GM19467 (cell line): ENCODE measurements at regions not wholly inside any gene's neighbourhood (a gene's known extent, or its start where the extent isn't known, plus 50 kb on each side); places are given as distances from the start of the nearest gene placed in this dataset.

Experiments
- ATAC-seq: cut with Tn5 transposase; IDR thresholded peaks from one replicate; pipeline ENCODE4 v1.9.1; 2021; ENCODE audit warnings: mild to moderate bottlenecking, moderate library complexity; ENCODE audit not compliant: unreplicated experiment

DNA sequence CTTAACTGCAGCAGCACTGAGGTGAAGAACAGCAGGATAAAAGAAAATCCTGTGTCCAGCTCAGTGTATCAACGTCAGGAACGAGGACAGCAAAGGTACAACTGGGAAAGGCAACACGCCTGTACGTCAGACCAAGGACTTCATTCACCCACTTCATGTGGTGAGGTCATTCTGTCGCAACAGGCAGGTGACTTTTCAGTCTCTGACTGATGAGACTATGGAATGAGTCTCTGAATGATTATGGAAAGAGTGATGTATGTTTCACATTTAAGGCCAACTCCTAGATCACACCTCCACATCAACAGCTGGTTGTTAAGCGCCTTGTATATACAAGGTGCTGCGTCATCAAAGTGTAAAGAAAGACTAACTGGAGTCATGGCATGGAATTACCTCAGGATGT is 297.6 kb upstream of the SP8 start:
- no peak for ATAC-seq

DNA sequence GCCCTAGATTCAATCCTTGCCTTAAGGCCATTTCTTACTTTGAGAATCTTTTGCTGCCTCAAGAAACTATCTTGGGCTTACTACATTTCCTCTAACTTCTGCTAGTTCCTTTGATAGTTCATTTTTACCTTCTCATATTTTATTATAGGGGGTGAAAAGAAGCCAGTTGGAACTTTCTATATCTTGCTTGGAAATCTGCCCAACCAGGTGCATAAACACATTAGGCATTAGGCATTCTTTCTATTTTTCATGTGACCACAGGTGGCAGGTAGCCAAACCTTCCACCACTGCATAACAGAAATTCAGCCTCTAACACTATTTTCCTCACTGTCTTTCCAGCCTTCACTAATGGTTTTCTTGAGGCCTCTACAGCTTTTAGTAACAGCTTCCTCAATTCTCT is 300.0 kb upstream of the SP8 start:
- ATAC-seq = no peak

DNA sequence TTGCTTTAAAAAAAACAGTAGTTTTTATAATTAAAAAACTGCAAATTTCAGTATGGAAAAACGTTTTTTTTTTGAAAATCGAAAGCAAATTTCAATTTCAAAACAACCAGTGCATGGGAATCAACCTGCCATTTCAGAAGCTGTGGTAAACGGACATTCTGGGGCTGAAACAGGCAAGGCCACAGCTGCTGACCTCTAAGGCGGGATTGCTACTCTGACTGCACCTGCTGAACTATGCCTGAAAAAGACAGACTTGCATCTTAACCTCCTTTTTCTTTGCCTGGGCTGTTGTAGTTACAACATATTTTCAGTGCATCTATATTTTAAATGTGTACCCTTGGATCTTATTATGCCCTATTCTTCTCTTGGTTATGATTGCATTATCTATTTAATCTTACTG is 303.0 kb upstream of the SP8 start:
- ATAC-seq = no peak

- ATAC-seq = no peak
These were observed 306.3 kb upstream of the SP8 start for GRCh38 chr7:21092766-21093702.

GRCh38 chr7:21094589-21094988 is 307.9 kb upstream of the SP8 start:
- ATAC-seq = no peak

DNA sequence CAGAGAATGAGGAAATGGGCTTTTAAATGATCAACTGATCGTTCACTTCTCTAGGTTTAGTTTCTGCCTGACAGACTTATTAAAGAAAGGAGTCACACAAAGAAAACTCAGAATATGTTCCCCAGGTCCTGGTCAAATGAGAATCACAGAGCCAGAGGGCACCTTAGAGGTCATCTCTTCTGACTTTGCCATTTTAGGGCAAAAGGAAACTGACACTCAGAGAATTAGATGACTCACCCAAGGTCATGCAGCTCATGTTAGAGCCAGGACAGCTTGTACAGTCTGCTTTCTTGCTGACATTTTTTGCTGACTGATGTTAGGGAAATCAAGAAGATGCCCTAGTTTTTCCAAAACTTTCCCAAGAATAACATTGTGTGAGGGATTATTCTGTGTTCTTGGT is 312.7 kb upstream of the SP8 start:
- no peak for ATAC-seq

DNA sequence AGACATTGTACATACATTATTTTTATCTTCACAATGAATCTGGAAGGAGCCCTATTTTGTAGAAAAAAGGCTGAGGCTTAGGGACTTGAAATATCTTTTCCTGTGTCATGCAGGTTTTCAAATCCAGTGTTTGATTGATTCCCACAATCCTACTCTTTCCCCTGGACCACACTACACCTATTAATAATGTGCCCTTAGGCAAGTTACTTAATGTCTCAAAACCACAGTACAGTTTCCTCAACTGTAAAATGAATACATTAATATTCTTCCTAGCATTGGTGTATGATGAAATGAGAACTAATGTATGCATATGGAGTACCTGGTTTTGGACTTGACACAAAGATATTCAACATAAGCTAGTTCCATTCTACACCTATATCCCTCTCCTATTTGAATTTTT is 313.3 kb upstream of the SP8 start:
- ATAC-seq = no peak

DNA sequence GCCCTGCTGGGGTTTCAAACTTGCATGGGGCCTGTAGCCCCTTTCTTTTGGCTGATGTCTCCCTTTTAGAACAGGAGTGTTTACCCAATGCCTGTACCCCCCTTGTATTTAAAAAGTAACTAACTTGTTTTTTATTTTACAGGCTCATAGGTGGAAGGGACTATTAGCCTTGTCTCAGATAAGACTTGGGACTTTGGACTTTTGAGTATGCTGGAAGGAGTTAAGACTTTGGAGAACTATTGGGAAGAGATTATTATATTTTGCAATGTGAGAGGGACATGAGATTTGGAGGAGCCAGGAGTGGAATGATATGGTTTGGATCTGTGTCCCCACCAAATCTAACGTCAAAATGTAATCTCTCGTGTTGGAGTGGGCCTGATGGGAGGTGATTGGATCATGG is 314.9 kb upstream of the SP8 start:
- no peak for ATAC-seq

GRCh38 chr7:21103426-21104123 is 316.9 kb upstream of the SP8 start:
- no peak for ATAC-seq

DNA sequence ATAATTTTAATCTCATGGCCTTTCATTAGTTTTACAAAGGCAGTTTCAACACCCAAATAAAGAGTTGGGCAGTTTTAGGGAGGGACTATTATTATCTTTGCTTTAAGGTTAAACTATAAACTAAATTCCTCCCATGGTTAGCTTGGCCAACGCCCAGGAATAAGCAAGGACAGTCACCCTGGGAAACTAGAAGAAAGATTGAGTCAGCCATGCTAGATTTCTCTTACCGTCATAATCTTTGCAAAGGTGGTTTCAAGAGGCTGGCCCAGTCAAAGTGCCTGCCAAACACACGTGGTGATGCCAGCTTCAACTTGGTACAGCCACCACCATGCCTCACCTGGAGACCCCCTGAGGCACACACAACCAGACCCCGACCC is 317.4 kb upstream of the SP8 start:
- ATAC-seq = no peak

- no peak for ATAC-seq
These were observed 319.6 kb upstream of the SP8 start for GRCh38 chr7:21106296-21106732.

GRCh38 chr7:21107101-21107500 is 320.4 kb upstream of the SP8 start:
- ATAC-seq = no peak

- no peak for ATAC-seq
These were observed 319.7 kb upstream of the SP4 start for GRCh38 chr7:21108182-21108581.

DNA sequence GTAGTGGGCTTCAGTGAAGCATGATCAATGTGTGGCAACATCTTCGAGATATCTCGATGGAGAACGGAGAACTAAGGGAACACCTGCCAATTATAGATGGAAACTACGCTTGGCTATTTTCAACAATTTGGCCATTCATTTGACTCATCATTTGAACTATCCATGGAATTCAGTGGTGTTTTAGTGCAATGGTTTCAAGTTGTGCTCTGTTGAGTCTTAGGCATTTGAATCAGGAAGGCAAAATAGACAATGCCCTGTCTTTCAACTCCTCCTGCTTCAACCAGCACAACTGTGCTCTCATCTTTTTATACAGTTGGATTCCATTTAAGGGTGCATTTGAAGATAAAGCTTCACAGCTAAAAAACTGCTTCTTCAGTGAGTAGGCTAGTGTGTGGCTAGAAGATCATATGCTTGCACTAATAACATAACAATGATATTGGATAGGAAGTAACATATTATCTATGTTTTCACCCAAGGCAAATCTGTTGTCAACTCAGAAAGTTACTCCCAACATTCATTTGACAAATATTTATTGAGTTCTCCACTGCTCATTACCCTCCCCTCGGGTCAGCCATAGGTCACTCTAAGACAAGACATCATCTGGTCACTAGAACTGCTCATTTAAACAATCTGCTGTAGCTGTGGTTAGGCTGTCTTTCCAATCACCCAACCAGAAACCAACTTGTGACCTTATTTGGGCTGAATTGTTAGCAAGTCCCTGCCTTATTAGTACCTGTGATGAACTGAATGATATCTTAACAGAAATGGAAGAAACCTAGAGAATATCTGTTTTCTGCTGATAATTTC is 314.1 kb upstream of the SP4 start:
- no peak for ATAC-seq

DNA sequence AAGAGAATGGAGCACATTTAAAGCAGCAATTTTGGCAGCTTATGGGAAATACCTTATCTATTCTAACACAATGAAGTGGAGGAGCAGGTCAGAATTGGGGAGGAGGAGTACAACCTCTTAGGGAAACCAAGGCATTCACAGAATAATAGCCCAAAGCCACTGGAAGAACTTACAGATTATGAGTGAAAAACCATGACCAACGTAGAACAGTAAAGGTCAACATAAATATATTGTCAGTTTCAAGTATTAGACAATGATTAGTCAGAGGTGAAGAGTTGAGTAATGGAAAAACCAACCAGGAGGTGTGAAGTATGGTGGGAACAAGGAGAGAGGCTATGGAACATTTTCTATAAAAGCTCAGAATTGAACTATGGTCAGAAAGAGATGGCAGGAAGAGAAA is 304.3 kb upstream of the SP4 start:
- no peak for ATAC-seq

DNA sequence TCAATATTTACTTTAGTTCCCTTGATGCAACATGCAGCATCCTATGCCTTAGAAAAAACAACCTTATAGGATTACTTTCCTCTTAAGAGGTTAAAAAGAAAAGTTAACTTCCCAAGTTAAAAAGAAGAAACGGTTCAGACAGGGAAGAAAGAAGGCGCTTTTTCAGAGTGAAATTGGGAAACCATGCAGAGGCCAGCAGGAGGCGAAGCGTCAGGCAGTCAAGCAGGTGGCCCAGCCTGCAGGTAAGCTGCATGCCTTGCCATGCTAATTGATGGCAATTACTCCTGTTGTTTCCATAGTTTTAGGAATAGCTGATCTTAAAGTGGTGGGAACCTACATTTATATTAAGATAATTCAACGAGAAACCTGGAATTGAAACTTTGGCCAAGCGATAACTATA is 302.6 kb upstream of the SP4 start:
- no peak for ATAC-seq

- ATAC-seq = no peak
These were observed 299.6 kb upstream of the SP4 start for GRCh38 chr7:21128062-21128817.

DNA sequence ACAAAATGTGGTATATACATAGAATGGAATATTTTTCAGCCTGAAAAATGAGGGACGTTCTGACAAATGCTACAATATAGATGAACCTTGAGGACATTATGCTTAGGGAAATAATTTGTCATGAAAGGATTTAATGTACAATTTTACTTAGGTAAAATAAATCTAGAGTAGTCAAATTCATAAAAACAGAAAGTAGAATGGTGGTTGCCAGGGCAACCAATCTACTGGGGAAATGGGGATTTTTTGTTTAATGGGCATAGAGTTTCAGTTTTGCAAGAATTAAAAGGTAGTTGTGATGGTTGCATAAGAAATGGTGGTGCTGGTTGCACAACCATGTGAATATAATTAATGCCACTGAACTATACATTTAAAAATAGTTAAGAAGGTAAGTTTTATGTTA is 296.0 kb upstream of the SP4 start:
- ATAC-seq = no peak

GRCh38 chr7:21134631-21135030 is 293.3 kb upstream of the SP4 start:
- ATAC-seq = no peak

DNA sequence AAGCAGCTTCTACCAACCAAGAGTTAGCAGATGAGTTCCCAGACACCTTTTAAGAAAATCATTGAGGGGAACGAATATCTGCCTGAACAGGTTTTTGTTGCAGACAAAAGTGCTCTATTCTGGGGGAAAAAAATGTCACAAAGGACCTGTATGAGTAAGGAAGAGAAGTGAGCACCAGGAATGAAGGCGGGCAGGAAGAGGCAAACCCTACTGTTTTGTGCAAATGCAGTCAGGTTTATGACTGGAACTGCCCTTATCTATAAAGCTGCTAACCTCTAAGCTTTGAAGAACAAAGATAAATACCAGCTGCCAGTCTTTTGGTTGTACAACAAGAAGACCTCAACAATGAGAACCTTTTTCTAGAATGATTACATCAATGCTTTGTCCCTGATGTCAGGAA is 292.4 kb upstream of the SP4 start:
- no peak for ATAC-seq

DNA sequence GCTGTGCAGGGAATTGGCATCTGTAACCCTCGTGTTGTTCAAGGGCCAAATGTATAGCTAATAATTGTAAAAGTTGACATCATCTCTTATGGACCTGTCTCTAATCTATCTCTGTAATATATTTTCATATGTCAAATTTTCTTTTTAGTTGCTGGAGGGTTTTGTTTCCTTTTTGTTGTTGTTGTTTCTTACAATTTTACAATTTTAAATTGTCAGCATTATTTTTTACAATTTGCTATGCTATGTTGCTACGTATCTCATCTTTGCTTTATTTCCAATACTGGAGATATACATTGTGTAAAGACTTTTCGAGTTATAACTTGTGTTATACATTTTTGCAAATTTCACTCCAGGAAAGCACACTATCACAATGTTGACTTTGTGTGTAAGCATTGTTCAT is 290.2 kb upstream of the SP4 start:
- ATAC-seq = no peak
